Endodermal cell (in vitro differentiated cells): ENCODE measurements at regions not wholly inside any gene's neighbourhood (a gene's known extent, or its start where the extent isn't known, plus 50 kb on each side); places are given as distances from the start of the nearest gene placed in this dataset.

ENCODE experiments used
- DNase-seq: peaks from one replicate; pipeline ENCODE4 v3.0.0-alpha.2; 2017
- H3K27ac ChIP-seq: 2 replicates; pipeline ENCODE4 v1.5.1; 2013; ENCODE audit warnings: mild to moderate bottlenecking, low read depth, low read length, moderate library complexity
- H3K27me3 ChIP-seq: 2 replicates; pipeline ENCODE4 v1.6.1; 2013; ENCODE audit warnings: mild to moderate bottlenecking, low read length, moderate library complexity; ENCODE audit not compliant: insufficient read depth, control insufficient read depth, poor library complexity, severe bottlenecking
- H3K36me3 ChIP-seq: 2 replicates; pipeline ENCODE4 v1.7.0; 2013; ENCODE audit warnings: mild to moderate bottlenecking, low read length, moderate library complexity; ENCODE audit not compliant: control insufficient read depth, insufficient read depth
- H3K4me1 ChIP-seq: one replicate; pipeline ENCODE4 v1.7.0; 2013; ENCODE audit warnings: low read length; ENCODE audit not compliant: control insufficient read depth, insufficient read depth
- H3K4me3 ChIP-seq: 2 replicates; pipeline ENCODE4 v1.5.1; 2013; ENCODE audit warnings: mild to moderate bottlenecking, low read length, moderate library complexity
- H3K9ac ChIP-seq: 2 replicates; pipeline ENCODE4 v1.6.1; 2013; ENCODE audit warnings: mild to moderate bottlenecking, low read length, moderate library complexity; ENCODE audit not compliant: poor library complexity, severe bottlenecking; ENCODE audit errors: extremely low read depth
- H3K9me3 ChIP-seq: 2 replicates; pipeline ENCODE4 v1.6.1; 2013; ENCODE audit warnings: mild to moderate bottlenecking, low read length, moderate library complexity; ENCODE audit not compliant: control insufficient read depth
- H3K27ac Mint-ChIP-seq: 2 replicates; pipeline ENCODE4 v1.8.0; 2020; ENCODE audit warnings: mixed read lengths
- H3K27me3 Mint-ChIP-seq: 2 replicates; pipeline ENCODE4 v1.8.0; 2021; ENCODE audit warnings: mild to moderate bottlenecking, mixed read lengths; ENCODE audit not compliant: insufficient read depth
- H3K36me3 Mint-ChIP-seq: 2 replicates; pipeline ENCODE4 v1.8.0; 2020; ENCODE audit warnings: low read depth, mixed read lengths
- H3K4me1 Mint-ChIP-seq: 2 replicates; pipeline ENCODE4 v1.8.0; 2020; ENCODE audit warnings: mixed read lengths
- H3K4me3 Mint-ChIP-seq: 2 replicates; pipeline ENCODE4 v1.8.0; 2020; ENCODE audit warnings: mild to moderate bottlenecking, moderate library complexity, mixed read lengths
- H3K9me3 Mint-ChIP-seq: 2 replicates; pipeline ENCODE4 v1.8.0; 2020; ENCODE audit warnings: mild to moderate bottlenecking, mixed read lengths
- WGBS, 2 experiments: methylation state at CpG; one replicate each; pipeline versions ENCODE4 v1.1.5 to v1.1.7; 2013; ENCODE audit warnings: missing lambda C conversion rate in 2 of 2, mixed read lengths in 1 of 2; ENCODE audit not compliant: insufficient coverage in 1 of 2, insufficient read length in 1 of 2; 5-methylcytosine and 5-hydroxymethylcytosine counted together
- TF ChIP-seq, protein P1 (sequence below): fragments of 200-600 bp; sonication (generic); conservative IDR thresholded peaks from 2 replicates; pipeline ENCODE4 v1.5.0; 2021; ENCODE audit warnings: antibody characterized with exemption, mild to moderate bottlenecking

DNA sequence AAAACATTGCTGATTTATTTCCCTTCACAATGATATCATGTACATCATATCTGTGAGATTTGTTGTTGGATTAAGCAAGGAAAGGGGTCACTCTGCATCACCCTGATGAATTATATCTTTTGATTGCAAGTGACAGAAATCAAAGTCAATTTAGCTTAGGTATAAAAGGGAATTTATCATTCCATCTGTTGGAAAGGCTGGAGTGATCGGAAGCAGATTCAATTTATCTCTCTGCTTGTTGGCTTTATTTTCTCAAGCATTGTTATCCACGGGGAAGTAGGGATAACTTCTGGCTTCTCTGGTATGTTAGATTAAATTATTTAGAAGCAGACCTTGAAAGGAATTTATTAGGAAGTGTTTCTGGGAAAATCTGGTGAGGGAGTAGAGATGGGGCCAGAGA lies 226.6 kb downstream of the PTGER3 start:
- TF ChIP-seq, protein P1, sequence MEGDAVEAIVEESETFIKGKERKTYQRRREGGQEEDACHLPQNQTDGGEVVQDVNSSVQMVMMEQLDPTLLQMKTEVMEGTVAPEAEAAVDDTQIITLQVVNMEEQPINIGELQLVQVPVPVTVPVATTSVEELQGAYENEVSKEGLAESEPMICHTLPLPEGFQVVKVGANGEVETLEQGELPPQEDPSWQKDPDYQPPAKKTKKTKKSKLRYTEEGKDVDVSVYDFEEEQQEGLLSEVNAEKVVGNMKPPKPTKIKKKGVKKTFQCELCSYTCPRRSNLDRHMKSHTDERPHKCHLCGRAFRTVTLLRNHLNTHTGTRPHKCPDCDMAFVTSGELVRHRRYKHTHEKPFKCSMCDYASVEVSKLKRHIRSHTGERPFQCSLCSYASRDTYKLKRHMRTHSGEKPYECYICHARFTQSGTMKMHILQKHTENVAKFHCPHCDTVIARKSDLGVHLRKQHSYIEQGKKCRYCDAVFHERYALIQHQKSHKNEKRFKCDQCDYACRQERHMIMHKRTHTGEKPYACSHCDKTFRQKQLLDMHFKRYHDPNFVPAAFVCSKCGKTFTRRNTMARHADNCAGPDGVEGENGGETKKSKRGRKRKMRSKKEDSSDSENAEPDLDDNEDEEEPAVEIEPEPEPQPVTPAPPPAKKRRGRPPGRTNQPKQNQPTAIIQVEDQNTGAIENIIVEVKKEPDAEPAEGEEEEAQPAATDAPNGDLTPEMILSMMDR, result no peak
- H3K9me3 Mint-ChIP-seq, result peaks cover 3% of the 10 kb centered on the region
- Histone ChIP-seq H3K9ac (no peak overlapping the region), H3K4me3 (no peak overlapping the region), H3K4me1 (no peaks in the 10 kb centered on the region), H3K27me3 (no peaks in the 10 kb centered on the region), H3K36me3 (no peaks in the 10 kb centered on the region), H3K9me3 (no peaks in the 10 kb centered on the region), H3K27ac (no peak overlapping the region)
- no peaks in the 10 kb centered on the region for H3K27me3 Mint-ChIP-seq
- WGBS, 2 experiments, result 0 to 44% methylated on average over 1 to 2 of the region's 2 CpGs
- H3K4me1 Mint-ChIP-seq, result no peaks in the 10 kb centered on the region
- no peak overlapping the region for H3K4me3 Mint-ChIP-seq
- H3K27ac Mint-ChIP-seq, result no peak overlapping the region
- no peaks in the 10 kb centered on the region for H3K36me3 Mint-ChIP-seq
- no peak for DNase-seq

DNA sequence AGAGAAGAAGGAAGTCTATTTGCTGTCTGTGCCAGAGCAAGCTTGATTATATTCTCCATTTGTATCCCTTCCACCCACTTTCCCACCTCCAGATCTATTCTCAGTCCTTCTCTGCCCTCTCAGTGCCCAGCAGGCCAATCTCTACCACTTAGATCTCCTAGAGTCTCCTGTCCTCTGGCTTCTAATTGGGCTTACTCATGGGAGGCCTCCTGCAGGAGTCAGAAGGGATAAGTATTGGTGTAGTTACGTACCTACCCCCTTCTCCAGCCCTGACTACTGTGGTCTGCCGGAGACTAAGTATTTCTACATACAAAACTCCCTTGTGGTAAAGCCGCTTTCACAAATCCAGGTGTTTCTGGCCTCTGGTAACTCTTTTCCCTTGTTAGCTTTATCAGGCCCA lies 221.2 kb downstream of the PTGER3 start:
- TF ChIP-seq, protein P1, result peak; percentile 25
- H3K27ac Mint-ChIP-seq, result no peak overlapping the region
- H3K27me3 Mint-ChIP-seq, result no peaks in the 10 kb centered on the region
- no peaks in the 10 kb centered on the region for H3K36me3 ChIP-seq
- H3K9ac ChIP-seq, result no peak overlapping the region
- H3K36me3 Mint-ChIP-seq, result no peaks in the 10 kb centered on the region
- H3K27me3 ChIP-seq, result no peaks in the 10 kb centered on the region
- WGBS, 2 experiments, result 82 to 100% methylated on average over 1 to 3 of the region's 3 CpGs
- H3K9me3 Mint-ChIP-seq, result peaks cover 6% of the 10 kb centered on the region
- no peak for DNase-seq
- H3K9me3 ChIP-seq, result no peaks in the 10 kb centered on the region
- H3K4me3 ChIP-seq, result no peak overlapping the region
- no peak overlapping the region for H3K27ac ChIP-seq
- no peaks in the 10 kb centered on the region for H3K4me1 Mint-ChIP-seq
- no peak overlapping the region for H3K4me3 Mint-ChIP-seq
- H3K4me1 ChIP-seq, result no peaks in the 10 kb centered on the region

DNA sequence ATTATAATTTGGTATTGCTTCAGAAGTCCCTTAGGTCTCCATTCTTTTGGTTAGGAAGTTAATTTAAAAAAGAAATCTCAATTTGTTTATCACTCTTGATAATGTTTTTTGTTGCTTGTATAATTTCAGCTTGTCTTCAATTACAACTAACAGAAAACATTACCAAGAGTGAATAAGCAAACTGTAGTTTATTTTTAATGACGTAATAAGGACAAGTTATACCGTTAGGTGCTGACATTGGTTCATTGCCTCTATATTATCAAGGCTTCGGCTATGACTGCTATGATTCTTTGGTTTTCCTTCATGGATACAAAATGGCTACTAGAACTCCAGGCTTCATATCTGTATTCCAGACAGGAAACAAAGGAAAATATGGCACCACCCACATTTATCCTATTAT lies 220.6 kb downstream of the PTGER3 start:
- TF ChIP-seq, protein P1, result no peak
- Histone ChIP-seq H3K9me3 (no peaks in the 10 kb centered on the region), H3K36me3 (no peaks in the 10 kb centered on the region), H3K9ac (no peak overlapping the region), H3K27me3 (no peaks in the 10 kb centered on the region), H3K27ac (no peak overlapping the region), H3K4me3 (no peak overlapping the region), H3K4me1 (no peaks in the 10 kb centered on the region)
- no peak for DNase-seq
- H3K27me3 Mint-ChIP-seq, result no peaks in the 10 kb centered on the region
- no peaks in the 10 kb centered on the region for H3K36me3 Mint-ChIP-seq
- peaks cover 7% of the 10 kb centered on the region for H3K9me3 Mint-ChIP-seq
- H3K27ac Mint-ChIP-seq, result no peak overlapping the region
- WGBS, 2 experiments, result 96 to 100% methylated on average over 3 of the region's 3 CpGs
- no peaks in the 10 kb centered on the region for H3K4me1 Mint-ChIP-seq
- no peak overlapping the region for H3K4me3 Mint-ChIP-seq
